Aorta (tissue), 5 donors: ENCODE measurements at regions not wholly inside any gene's neighbourhood (a gene's known extent, or its start where the extent isn't known, plus 50 kb on each side); places are given as distances from the start of the nearest gene placed in this dataset.

ENCODE experiments used
- ATAC-seq: fragments of 200-7000 bp; cut with Tn5 transposase; one replicate; pipeline ENCODE4 v1.9.1; 2022; ENCODE audit warnings: moderate library complexity; ENCODE audit not compliant: low FRiP score
- DNase-seq, 2 donors: peaks; one replicate each; pipeline ENCODE4 v3.0.0-alpha.2; 2020
- H3K27ac ChIP-seq, 2 donors: one replicate each; pipeline ENCODE4 v1.5.1; 2013; ENCODE audit warnings: low read length in 2 of 2, mild to moderate bottlenecking in 2 of 2, moderate library complexity in 2 of 2, control low read depth in 1 of 2, inconsistent platforms in 1 of 2, low read depth in 1 of 2
- H3K27me3 ChIP-seq, 2 donors: one replicate each; pipeline ENCODE4 v1.6.1; 2013; ENCODE audit warnings: control low read depth in 1 of 2, low read length in 1 of 2, mild to moderate bottlenecking in 1 of 2, moderate library complexity in 1 of 2; ENCODE audit not compliant: insufficient read depth in 2 of 2, control insufficient read depth in 1 of 2
- H3K36me3 ChIP-seq, 2 donors: one replicate each; pipeline ENCODE4 v1.6.1; 2013; ENCODE audit warnings: control low read depth in 1 of 2, low read length in 1 of 2, mild to moderate bottlenecking in 1 of 2; ENCODE audit not compliant: insufficient read depth in 2 of 2, control insufficient read depth in 1 of 2
- H3K4me1 ChIP-seq, 2 donors: one replicate each; pipeline ENCODE4 v1.6.1; 2013; ENCODE audit warnings: low read length in 2 of 2, control low read depth in 1 of 2, mild to moderate bottlenecking in 1 of 2, moderate library complexity in 1 of 2; ENCODE audit not compliant: insufficient read depth in 2 of 2, control insufficient read depth in 1 of 2
- H3K4me3 ChIP-seq, 2 donors: one replicate each; pipeline ENCODE4 v1.5.1; 2013; ENCODE audit warnings: low read length in 2 of 2, control low read depth in 1 of 2, mild to moderate bottlenecking in 1 of 2
- H3K9me3 ChIP-seq: one replicate; pipeline ENCODE4 v1.6.1; 2013; ENCODE audit warnings: mild to moderate bottlenecking, low read length; ENCODE audit not compliant: control insufficient read depth
- WGBS, 2 donors: extraction: QIAGEN DNeasy Blood & Tissue Kit; methylation state at CpG; one replicate each; pipeline ENCODE4 v1.1.7; 2013; 5-methylcytosine and 5-hydroxymethylcytosine counted together
- intact Hi-C, 2 donors: fragments of 100-400 bp; cut with DNase I; formaldehyde crosslinking; loops; one replicate each; pipeline versions ENCODE4 v1.14.2 to v1.15.0; 2022
- donor health status: healthy with polysubstance abuse.
- donor health status: Bipolar disorder and iron deficiency.
- donor health status: DM: no; HTN: no; CAD: no.
- donor health status: DM: no; HTN: no; CAD: no.
- donor health status: DM: yes; HTN: yes; CAD: no.

DNA sequence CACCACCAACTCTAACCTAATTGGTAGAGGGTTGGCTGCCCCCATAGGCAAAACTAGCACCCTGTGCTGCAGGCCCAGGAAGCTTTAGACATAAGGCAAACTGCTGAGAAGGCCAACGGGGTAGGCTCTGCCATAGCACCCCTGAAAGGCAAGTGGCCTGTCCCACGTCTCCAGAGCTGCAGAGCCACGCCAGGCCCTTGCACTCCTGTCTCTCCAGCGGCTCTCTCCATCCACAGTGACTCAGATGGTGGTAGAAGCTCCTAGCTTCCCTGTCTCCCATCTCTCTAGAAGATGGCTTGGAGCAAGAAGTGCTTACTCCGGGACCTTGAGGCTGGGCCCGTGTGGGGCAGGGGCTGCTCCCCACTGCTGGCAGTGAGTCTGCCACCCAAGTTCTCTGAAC lies 310.6 kb upstream of the ZMIZ1 start:
- no peaks in the 10 kb centered on the region for H3K36me3 ChIP-seq
- no peak overlapping the region for H3K4me3 ChIP-seq
- 91 to 95% methylated on average over 6 of the region's 6 CpGs for WGBS, 2 donors
- H3K27ac ChIP-seq, result no peak overlapping the region
- no peaks in the 10 kb centered on the region for H3K27me3 ChIP-seq
- no peaks in the 10 kb centered on the region for H3K9me3 ChIP-seq
- intact Hi-C loops, result no loop called here
- no peak for DNase-seq
- H3K4me1 ChIP-seq, result no peaks in the 10 kb centered on the region
- ATAC-seq, result no peak

DNA sequence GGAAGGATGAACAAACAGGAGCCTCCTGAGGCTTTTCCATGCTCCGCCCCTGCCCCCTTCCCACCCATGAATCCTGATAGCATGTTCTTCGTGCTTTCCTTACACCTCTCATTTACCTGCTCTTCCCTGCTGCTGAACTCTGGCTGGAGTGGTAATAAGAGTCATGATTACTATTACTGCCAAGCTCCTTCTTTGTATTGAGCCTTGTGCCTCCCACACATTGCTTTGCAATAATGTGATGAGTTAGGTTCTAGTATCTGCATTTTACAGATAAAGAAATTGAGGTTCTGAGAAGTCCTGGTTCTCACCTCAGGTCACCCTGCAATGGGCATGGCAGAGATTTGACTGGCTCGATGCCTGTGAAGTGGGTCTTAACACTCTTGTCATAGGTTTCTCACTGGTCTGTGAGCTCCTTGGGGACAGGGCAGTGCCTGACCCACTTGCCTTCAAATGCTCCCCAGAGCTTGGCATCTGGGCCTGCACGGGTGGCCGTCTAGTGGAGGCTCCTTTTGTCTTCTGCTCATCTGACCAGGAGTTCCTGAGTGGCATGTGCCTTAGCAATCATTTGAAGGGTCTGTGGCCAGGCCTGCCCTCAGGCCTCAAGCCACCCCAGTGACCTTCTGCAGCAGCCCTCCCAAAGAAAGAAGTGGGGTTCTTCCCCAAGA lies 309.2 kb upstream of the ZMIZ1 start:
- Histone ChIP-seq H3K36me3 (no peaks in the 10 kb centered on the region), H3K27me3 (no peaks in the 10 kb centered on the region), H3K4me1 (peaks cover 0 to 2% of the 10 kb centered on the region in 2 donors), H3K4me3 (no peak overlapping the region), H3K27ac (no peak overlapping the region), H3K9me3 (no peaks in the 10 kb centered on the region)
- intact Hi-C loops, result no loop called here
- DNase-seq, result peak in 1 of 2 donors; percentile 24
- 87 to 93% methylated on average over 5 of the region's 5 CpGs for WGBS, 2 donors
- ATAC-seq, result no peak

DNA sequence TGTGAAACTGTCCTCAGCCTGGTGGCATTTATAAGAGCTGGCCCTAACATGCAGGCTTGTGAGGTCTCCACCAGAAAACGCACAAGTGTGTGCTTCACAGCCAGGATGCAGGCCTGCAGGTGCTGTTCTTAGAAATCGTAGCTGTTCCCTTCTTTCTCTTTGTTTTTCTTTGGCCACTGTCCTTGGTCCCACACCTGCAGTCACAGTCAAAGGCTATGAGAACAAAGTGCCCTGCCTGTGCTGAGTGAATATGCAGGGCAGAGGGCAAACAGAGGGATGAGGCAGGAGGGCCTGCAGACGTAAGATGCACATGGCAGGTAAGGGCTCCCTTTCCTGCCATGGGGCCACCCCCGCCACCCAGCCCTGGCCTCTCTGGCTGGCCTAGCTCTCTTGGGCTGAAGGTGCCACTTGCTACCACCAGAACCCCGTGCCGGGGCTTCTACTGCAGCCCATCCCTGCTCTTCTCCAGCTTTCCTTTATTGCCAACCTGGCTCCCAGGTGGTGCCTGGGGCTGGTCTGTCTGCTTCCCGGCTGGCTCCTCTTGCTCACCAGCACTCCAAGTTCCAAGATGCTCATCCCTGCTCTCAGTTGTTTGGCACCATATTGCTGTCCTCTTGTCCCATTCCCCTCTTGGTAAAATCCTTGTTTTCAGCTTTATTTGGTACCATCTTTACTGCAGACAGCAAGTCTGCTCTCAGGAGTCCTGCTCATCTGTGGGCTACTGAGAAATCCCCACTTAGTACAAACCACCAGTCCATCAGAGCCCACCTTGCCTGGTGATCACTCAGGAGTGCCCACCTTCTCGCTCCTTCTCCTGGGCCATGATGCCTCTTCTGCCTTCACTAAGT lies 308.1 kb upstream of the ZMIZ1 start:
- DNase-seq (no peak), ATAC-seq (no peak)
- Histone ChIP-seq H3K27me3 (no peaks in the 10 kb centered on the region), H3K36me3 (no peaks in the 10 kb centered on the region), H3K27ac (no peak overlapping the region), H3K4me1 (peaks cover 0 to 2% of the 10 kb centered on the region in 2 donors), H3K4me3 (no peak overlapping the region), H3K9me3 (no peaks in the 10 kb centered on the region)
- 96 to 97% methylated on average over 8 of the region's 8 CpGs for WGBS, 2 donors
- intact Hi-C loops, result no loop called here

GRCh38 chr10:78761311-78761781 lies 307.4 kb upstream of the ZMIZ1 start:
- Histone ChIP-seq H3K9me3 (no peaks in the 10 kb centered on the region), H3K27me3 (no peaks in the 10 kb centered on the region), H3K36me3 (no peaks in the 10 kb centered on the region), H3K4me3 (no peak overlapping the region), H3K27ac (no peak overlapping the region), H3K4me1 (peaks cover 0 to 2% of the 10 kb centered on the region in 2 donors)
- DNase-seq, result no peak
- no peak for ATAC-seq
- WGBS, 2 donors, result 90% methylated on average over 12 of the region's 12 CpGs
- intact Hi-C loops, result no loop called here

- ATAC-seq (no peak), DNase-seq (no peak)
- Histone ChIP-seq H3K27me3 (no peaks in the 10 kb centered on the region), H3K36me3 (no peaks in the 10 kb centered on the region), H3K9me3 (no peaks in the 10 kb centered on the region), H3K4me3 (no peak overlapping the region), H3K4me1 (peaks cover 0 to 2% of the 10 kb centered on the region in 2 donors), H3K27ac (no peak overlapping the region)
- intact Hi-C loops, result no loop called here
- WGBS, 2 donors, result 93 to 94% methylated on average over 7 of the region's 7 CpGs
These were observed 306.6 kb upstream of the ZMIZ1 start for GRCh38 chr10:78762086-78762630.

DNA sequence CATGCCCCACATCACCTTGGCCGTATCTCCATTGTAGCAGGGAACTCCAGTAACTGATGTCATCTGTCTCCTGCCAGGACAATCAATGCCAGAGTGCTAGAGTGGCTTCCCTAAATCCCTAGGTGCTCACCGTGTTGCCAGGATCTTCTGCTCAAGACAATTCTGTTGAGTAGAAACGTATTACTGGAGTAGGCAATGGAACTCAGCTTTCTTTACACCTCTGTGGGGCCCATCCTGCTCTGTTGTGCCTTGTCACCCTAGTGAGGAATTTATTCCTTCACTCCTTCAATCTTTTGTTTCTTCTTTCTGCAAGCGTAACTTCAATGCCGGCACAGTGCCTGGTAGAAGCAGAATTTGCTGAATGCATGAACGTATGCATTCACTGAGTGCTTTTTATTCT lies 305.5 kb upstream of the ZMIZ1 start:
- intact Hi-C loops, result no loop called here
- no peak for DNase-seq
- Histone ChIP-seq H3K36me3 (no peaks in the 10 kb centered on the region), H3K4me1 (peaks cover 0 to 2% of the 10 kb centered on the region in 2 donors), H3K27me3 (no peaks in the 10 kb centered on the region), H3K4me3 (no peak overlapping the region), H3K27ac (no peak overlapping the region), H3K9me3 (no peaks in the 10 kb centered on the region)
- WGBS, 2 donors, result 18 to 20% methylated on average over 6 of the region's 6 CpGs
- ATAC-seq, result no peak

- Histone ChIP-seq H3K4me1 (peaks cover 0 to 2% of the 10 kb centered on the region in 2 donors), H3K4me3 (no peak overlapping the region), H3K36me3 (no peaks in the 10 kb centered on the region), H3K27ac (peak overlapping the region in 1 of 2 donors; percentile 1), H3K27me3 (no peaks in the 10 kb centered on the region), H3K9me3 (no peaks in the 10 kb centered on the region)
- peak in 1 of 2 donors; percentile 74 for DNase-seq
- WGBS, 2 donors, result 2 to 8% methylated on average over 10 of the region's 10 CpGs
- intact Hi-C loops, result no loop called here
- peak; percentile 62 for ATAC-seq
These were observed 304.9 kb upstream of the ZMIZ1 start for GRCh38 chr10:78763651-78764395.

DNA sequence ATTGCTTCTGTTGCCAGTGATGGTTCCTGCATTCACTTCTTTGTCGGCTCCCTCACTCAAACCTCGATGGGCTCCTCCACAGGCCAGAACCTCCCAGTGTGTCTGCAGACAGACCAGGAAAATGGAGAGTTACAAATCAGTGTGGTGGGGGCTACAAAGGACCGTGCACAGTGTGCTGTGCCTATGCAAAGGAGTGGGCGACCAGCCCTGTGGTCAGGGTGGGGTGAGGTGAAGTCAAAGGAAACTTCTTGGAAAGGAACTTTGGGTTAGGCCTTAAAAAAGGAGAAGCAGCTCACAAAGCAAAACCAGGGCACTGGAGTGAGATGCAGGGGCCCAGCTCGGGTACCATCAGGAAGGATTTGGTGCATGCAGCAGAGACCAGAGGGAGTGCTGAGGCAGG lies 304.3 kb upstream of the ZMIZ1 start:
- H3K4me3 ChIP-seq, result no peak overlapping the region

More for the DNA sequence above, 304.3 kb upstream of the ZMIZ1 start:
- WGBS, 2 donors, result 81 to 97% methylated on average over 5 of the region's 5 CpGs
- Histone ChIP-seq H3K9me3 (no peaks in the 10 kb centered on the region), H3K27me3 (no peaks in the 10 kb centered on the region), H3K4me1 (peaks cover 0 to 2% of the 10 kb centered on the region in 2 donors), H3K36me3 (no peaks in the 10 kb centered on the region), H3K27ac (no peak overlapping the region)
- DNase-seq (no peak), ATAC-seq (no peak)
- intact Hi-C loops, result no loop called here
